HG03354 (cell line): ENCODE measurements at regions not wholly inside any gene's neighbourhood (a gene's known extent, or its start where the extent isn't known, plus 50 kb on each side); places are given as distances from the start of the nearest gene placed in this dataset.
"Not testable (repeated sequence)": the region's sequence is repeated elsewhere in the genome, so short reads cannot be mapped to it uniquely, and the experiment has no call there.

Experiments used
- ATAC-seq: cut with Tn5 transposase; IDR thresholded peaks from one replicate; pipeline ENCODE4 v1.9.1; 2021; ENCODE audit warnings: mild to moderate bottlenecking; ENCODE audit not compliant: unreplicated experiment, poor library complexity, severe bottlenecking

- ATAC-seq: no peak
Measured at GRCh38 chr7:116367171-116367813, 132.2 kb upstream of the CAV2 start.

- no peak for ATAC-seq
Measured at GRCh38 chr7:116368965-116369364, 130.6 kb upstream of the CAV2 start.

- ATAC-seq: not testable (repeated sequence)
Measured at GRCh38 chr7:116371536-116371935, 128.0 kb upstream of the CAV2 start.

GRCh38 chr7:116373229-116373628, 126.3 kb upstream of the CAV2 start:
- not testable (repeated sequence) for ATAC-seq

GRCh38 chr7:116377721-116378120, 121.8 kb upstream of the CAV2 start:
- no peak for ATAC-seq

GRCh38 chr7:116380025-116380424, 119.5 kb upstream of the CAV2 start:
- no peak for ATAC-seq

GRCh38 chr7:116382375-116382774, 117.2 kb upstream of the CAV2 start:
- ATAC-seq: no peak

- ATAC-seq: no peak
Measured at GRCh38 chr7:116384936-116385635, 114.5 kb upstream of the CAV2 start.

GRCh38 chr7:116386674-116387073, 112.9 kb upstream of the CAV2 start:
- no peak for ATAC-seq

- no peak for ATAC-seq
Measured at GRCh38 chr7:116390363-116390762, 109.2 kb upstream of the CAV2 start.

GRCh38 chr7:116392806-116393205, 106.7 kb upstream of the CAV2 start:
- ATAC-seq: no peak

- ATAC-seq: no peak
Measured at GRCh38 chr7:116393654-116394053, 105.9 kb upstream of the CAV2 start.

GRCh38 chr7:116394106-116394505, 105.4 kb upstream of the CAV2 start:
- no peak for ATAC-seq

- no peak for ATAC-seq
Measured at GRCh38 chr7:116395141-116395791, 104.3 kb upstream of the CAV2 start.

GRCh38 chr7:116398672-116399071, 100.9 kb upstream of the CAV2 start:
- ATAC-seq: no peak

GRCh38 chr7:116399819-116400218, 99.7 kb upstream of the CAV2 start:
- no peak for ATAC-seq

- ATAC-seq: no peak
Measured at GRCh38 chr7:116400522-116400921, 99.0 kb upstream of the CAV2 start.

GRCh38 chr7:116401711-116402110, 97.8 kb upstream of the CAV2 start:
- no peak for ATAC-seq

GRCh38 chr7:116403265-116403664, 96.3 kb upstream of the CAV2 start:
- ATAC-seq: no peak

GRCh38 chr7:116404389-116404788, 95.1 kb upstream of the CAV2 start:
- ATAC-seq: no peak

GRCh38 chr7:116405810-116406209, 93.7 kb upstream of the CAV2 start:
- no peak for ATAC-seq
